ENCODE measurements at regions not wholly inside any gene's neighbourhood (a gene's known extent, or its start where the extent isn't known, plus 50 kb on each side); places are given as distances from the start of the nearest gene placed in this dataset.

GRCh38 chr18:67239826-67240225, 276.7 kb downstream of the DSEL start:
- intact Hi-C loops (cut with micrococcal nuclease) = no loop called here
- no peak for DNase-seq
- Mint-ChIP-seq H3K9me3 (no peaks in the 10 kb centered on the region), H3K27ac (peak overlapping the region in 1 of 7 donors; percentile 85), H3K4me1 (peaks cover 17% of the 10 kb centered on the region), H3K27me3 (ENCODE audit: low read depth in 3 of 3) (peaks cover 0 to 2% (median 2%) of the 10 kb centered on the region in 3 donors), H3K4me3 (no peak overlapping the region), H3K36me3 (no peaks in the 10 kb centered on the region)
- no peak overlapping the region for H3K27ac ChIP-seq (ENCODE audit: low read depth in 1 of 2, low read length in 2 of 2)
- H3K4me3 ChIP-seq (replicated peaks in 1 of 3; ENCODE audit: low read depth in 2 of 3, low read length in 3 of 3) = no peak overlapping the region
- H3K9ac ChIP-seq (ENCODE audit: insufficient read depth, low read length, poor library complexity, severe bottlenecking) = no peak overlapping the region
- H4K20me1 ChIP-seq (ENCODE audit: insufficient read depth, low read length) = no peaks in the 10 kb centered on the region
- TF ChIP-seq CTCF (IDR thresholded peaks at IDR 0.05) = no peak
- H3K4me1 ChIP-seq (ENCODE audit: control insufficient read depth in 1 of 2, insufficient read depth in 2 of 2, low read length in 2 of 2) = peaks cover 13 to 23% of the 10 kb centered on the region in 2 donors
- H3K4me2 ChIP-seq (replicated peaks; ENCODE audit: extremely low read depth, low read length, poor library complexity, severe bottlenecking) = no peak overlapping the region
- H3K79me2 ChIP-seq (ENCODE audit: insufficient read depth, low read length) = no peaks in the 10 kb centered on the region
- peaks cover 0 to 3% of the 10 kb centered on the region in 2 donors for H3K27me3 ChIP-seq (ENCODE audit: control insufficient read depth in 2 of 2, insufficient read depth in 2 of 2, low read length in 2 of 2)
- no peaks in the 10 kb centered on the region for H3K9me3 ChIP-seq (replicated peaks in 1 of 2; ENCODE audit: control insufficient read depth in 1 of 2, insufficient read depth in 1 of 2, low read length in 2 of 2)
- no peaks in the 10 kb centered on the region for H3K36me3 ChIP-seq (replicated peaks in 1 of 2; ENCODE audit: control insufficient read depth in 1 of 2, insufficient read depth in 2 of 2, low read length in 2 of 2)
- 100% methylated on average over 3 of the region's 7 CpGs for WGBS (ENCODE audit: insufficient coverage)
- H2AFZ ChIP-seq (ENCODE audit: insufficient read depth, low read depth, low read length, poor library complexity, severe bottlenecking) = no peak overlapping the region

- Mint-ChIP-seq H3K9me3 (peaks cover 0 to 5% (median 0%) of the 10 kb centered on the region in 7 donors), H3K27me3 (ENCODE audit: low read depth in 3 of 3) (peaks cover 1 to 3% (median 2%) of the 10 kb centered on the region in 3 donors), H3K27ac (no peak overlapping the region), H3K4me1 (no peaks in the 10 kb centered on the region), H3K36me3 (no peaks in the 10 kb centered on the region), H3K4me3 (no peak overlapping the region)
- H3K9ac ChIP-seq (ENCODE audit: insufficient read depth, low read length, poor library complexity, severe bottlenecking) = no peak overlapping the region
- H4K20me1 ChIP-seq (ENCODE audit: insufficient read depth, low read length) = no peaks in the 10 kb centered on the region
- no CpG with 5 or more reads among the region's 1 CpG for WGBS (ENCODE audit: insufficient coverage)
- no peak for TF ChIP-seq CTCF (IDR thresholded peaks at IDR 0.05)
- no peaks in the 10 kb centered on the region for H3K9me3 ChIP-seq (replicated peaks in 1 of 2; ENCODE audit: control insufficient read depth in 1 of 2, insufficient read depth in 1 of 2, low read length in 2 of 2)
- no peaks in the 10 kb centered on the region for H3K79me2 ChIP-seq (ENCODE audit: insufficient read depth, low read length)
- no peaks in the 10 kb centered on the region for H3K36me3 ChIP-seq (replicated peaks in 1 of 2; ENCODE audit: control insufficient read depth in 1 of 2, insufficient read depth in 2 of 2, low read length in 2 of 2)
- H3K4me1 ChIP-seq (ENCODE audit: control insufficient read depth in 1 of 2, insufficient read depth in 2 of 2, low read length in 2 of 2) = peaks cover 0 to 4% of the 10 kb centered on the region in 2 donors
- no peak overlapping the region for H3K27ac ChIP-seq (ENCODE audit: low read depth in 1 of 2, low read length in 2 of 2)
- no peak for DNase-seq
- intact Hi-C loops (cut with micrococcal nuclease) = no loop called here
- H2AFZ ChIP-seq (ENCODE audit: insufficient read depth, low read depth, low read length, poor library complexity, severe bottlenecking) = no peak overlapping the region
- H3K4me2 ChIP-seq (replicated peaks; ENCODE audit: extremely low read depth, low read length, poor library complexity, severe bottlenecking) = no peak overlapping the region
- H3K4me3 ChIP-seq (replicated peaks in 1 of 3; ENCODE audit: low read depth in 2 of 3, low read length in 3 of 3) = no peak overlapping the region
- no peaks in the 10 kb centered on the region for H3K27me3 ChIP-seq (ENCODE audit: control insufficient read depth in 2 of 2, insufficient read depth in 2 of 2, low read length in 2 of 2)
Measured at GRCh38 chr18:67232991-67233390, 283.5 kb downstream of the DSEL start.
